DOHH2 (cell line): ENCODE measurements at regions not wholly inside any gene's neighbourhood (a gene's known extent, or its start where the extent isn't known, plus 50 kb on each side); places are given as distances from the start of the nearest gene placed in this dataset.
A peak's percentile ranks its signal among the peaks of the same experiment; 100 is the strongest.

Source experiments
- H3F3A ChIP-seq: fragments of 200-600 bp; sonication (generic), shearing (Covaris generic); 2 replicates; pipeline ENCODE4 v1.6.0; 2016; ENCODE audit warnings: antibody characterized with exemption, mild to moderate bottlenecking; ENCODE audit not compliant: control insufficient read depth, insufficient read depth
- H3K27ac ChIP-seq: fragments of 200-600 bp; sonication (generic); 2 replicates; pipeline ENCODE4 v1.5.1; 2014; ENCODE audit warnings: low read depth, mild to moderate bottlenecking, low read length, moderate library complexity
- H3K27me3 ChIP-seq: fragments of 200-600 bp; sonication (generic); 2 replicates; pipeline ENCODE4 v1.6.1; 2014; ENCODE audit warnings: mild to moderate bottlenecking, low read length, mixed read lengths; ENCODE audit not compliant: control insufficient read depth
- H3K36me3 ChIP-seq: fragments of 200-600 bp; sonication (generic); 2 replicates; pipeline ENCODE4 v1.6.1; 2014; ENCODE audit warnings: mild to moderate bottlenecking, low read length, moderate library complexity, mixed read lengths; ENCODE audit not compliant: control insufficient read depth
- H3K4me1 ChIP-seq: fragments of 200-600 bp; sonication (generic); 2 replicates; pipeline ENCODE4 v1.6.1; 2014; ENCODE audit warnings: mild to moderate bottlenecking, low read length, mixed read lengths; ENCODE audit not compliant: control insufficient read depth
- H3K4me2 ChIP-seq: fragments of 200-600 bp; sonication (generic); 2 replicates; pipeline ENCODE4 v1.6.0; 2014; ENCODE audit warnings: mild to moderate bottlenecking, low read length, moderate library complexity
- H3K4me3 ChIP-seq: fragments of 200-600 bp; sonication (generic); 2 replicates; pipeline ENCODE4 v1.5.1; 2014; ENCODE audit warnings: mild to moderate bottlenecking, low read length, mixed read lengths
- H3K79me2 ChIP-seq: fragments of 200-600 bp; sonication (generic); 2 replicates; pipeline ENCODE4 v1.6.1; 2014; ENCODE audit warnings: mild to moderate bottlenecking, low read length, mixed read lengths; ENCODE audit not compliant: control insufficient read depth
- H3K9me2 ChIP-seq: fragments of 200-600 bp; sonication (generic); replicated peaks from 2 replicates; pipeline ENCODE4 v1.6.1; 2014; ENCODE audit warnings: mild to moderate bottlenecking, low read length, mixed read lengths; ENCODE audit not compliant: control insufficient read depth
- H3K9me3 ChIP-seq: fragments of 200-600 bp; sonication (generic); 2 replicates; pipeline ENCODE4 v1.6.1; 2014; ENCODE audit warnings: antibody characterized with exemption, low read length, mixed read lengths; ENCODE audit not compliant: control insufficient read depth, insufficient read depth
- H4K20me1 ChIP-seq: fragments of 200-600 bp; sonication (generic); 2 replicates; pipeline ENCODE4 v1.6.0; 2014; ENCODE audit warnings: low read depth, mild to moderate bottlenecking, antibody characterized with exemption, low read length, moderate library complexity; ENCODE audit not compliant: control insufficient read depth, insufficient read depth
- CTCF ChIP-seq: fragments of 200-600 bp; sonication (generic); IDR thresholded peaks from one replicate; pipeline ENCODE4 v1.5.1; 2014; ENCODE audit warnings: antibody characterized with exemption, mild to moderate bottlenecking, low read depth, low read length; ENCODE audit not compliant: poor library complexity, severe bottlenecking
- EZH2phosphoT487 ChIP-seq: fragments of 200-600 bp; sonication (generic); IDR thresholded peaks from 2 replicates; pipeline ENCODE4 v1.6.1; 2017; ENCODE audit warnings: borderline replicate concordance, mild to moderate bottlenecking, antibody characterized with exemption, low read length, moderate library complexity, mixed read lengths

GRCh38 chr3:80533553-80533952 is 765.8 kb upstream of the ROBO1 start:
- TF ChIP-seq CTCF (no peak), EZH2phosphoT487 (no peak)
- no peaks in the 10 kb centered on the region for H3K9me2 ChIP-seq
- H3K4me1 ChIP-seq, result no peaks in the 10 kb centered on the region
- no peaks in the 10 kb centered on the region for H3F3A ChIP-seq
- H3K27ac ChIP-seq, result no peak overlapping the region
- no peaks in the 10 kb centered on the region for H3K36me3 ChIP-seq
- H4K20me1 ChIP-seq, result no peaks in the 10 kb centered on the region
- H3K4me3 ChIP-seq, result no peak overlapping the region
- H3K9me3 ChIP-seq, result no peaks in the 10 kb centered on the region
- H3K4me2 ChIP-seq, result no peak overlapping the region
- no peaks in the 10 kb centered on the region for H3K79me2 ChIP-seq
- no peaks in the 10 kb centered on the region for H3K27me3 ChIP-seq

- TF ChIP-seq EZH2phosphoT487, result no peak
- peak; percentile 18 for TF ChIP-seq CTCF
- H3K4me2 ChIP-seq, result no peak overlapping the region
- H3K36me3 ChIP-seq, result no peaks in the 10 kb centered on the region
- H3K9me3 ChIP-seq, result no peaks in the 10 kb centered on the region
- no peaks in the 10 kb centered on the region for H3F3A ChIP-seq
- H4K20me1 ChIP-seq, result no peaks in the 10 kb centered on the region
- H3K9me2 ChIP-seq, result no peaks in the 10 kb centered on the region
- H3K79me2 ChIP-seq, result no peaks in the 10 kb centered on the region
- no peak overlapping the region for H3K4me3 ChIP-seq
- H3K4me1 ChIP-seq, result no peaks in the 10 kb centered on the region
- no peak overlapping the region for H3K27ac ChIP-seq
- H3K27me3 ChIP-seq, result no peaks in the 10 kb centered on the region
Measured at GRCh38 chr3:80526153-80526552, 758.4 kb upstream of the ROBO1 start.

GRCh38 chr3:80521081-80521480 is 753.3 kb upstream of the ROBO1 start:
- Histone ChIP-seq H3K9me3 (no peaks in the 10 kb centered on the region), H3K27me3 (no peaks in the 10 kb centered on the region), H3F3A (no peaks in the 10 kb centered on the region), H3K36me3 (no peaks in the 10 kb centered on the region), H3K27ac (no peak overlapping the region), H3K9me2 (no peaks in the 10 kb centered on the region), H3K4me3 (no peak overlapping the region), H3K4me2 (no peak overlapping the region), H3K4me1 (no peaks in the 10 kb centered on the region), H4K20me1 (no peaks in the 10 kb centered on the region), H3K79me2 (no peaks in the 10 kb centered on the region)
- TF ChIP-seq CTCF (no peak), EZH2phosphoT487 (no peak)

- Histone ChIP-seq H3K4me2 (no peak overlapping the region), H3K9me2 (no peaks in the 10 kb centered on the region), H3F3A (no peaks in the 10 kb centered on the region), H3K27ac (no peak overlapping the region), H3K79me2 (no peaks in the 10 kb centered on the region), H4K20me1 (no peaks in the 10 kb centered on the region), H3K4me1 (no peaks in the 10 kb centered on the region), H3K4me3 (no peak overlapping the region), H3K36me3 (no peaks in the 10 kb centered on the region), H3K27me3 (no peaks in the 10 kb centered on the region), H3K9me3 (no peaks in the 10 kb centered on the region)
- TF ChIP-seq CTCF (no peak), EZH2phosphoT487 (no peak)
Measured at GRCh38 chr3:80519436-80519835, 751.6 kb upstream of the ROBO1 start.
